OCI-LY1 (cell line): ENCODE measurements at regions not wholly inside any gene's neighbourhood (a gene's known extent, or its start where the extent isn't known, plus 50 kb on each side); places are given as distances from the start of the nearest gene placed in this dataset.

Experiments
- H2AFZ ChIP-seq: fragments of 200-600 bp; sonication (generic), shearing (Covaris generic); 2 replicates; pipeline ENCODE4 v1.6.0; 2014; ENCODE audit warnings: antibody characterized with exemption, mild to moderate bottlenecking, low read length
- H3F3A ChIP-seq: fragments of 200-600 bp; sonication (generic), shearing (Covaris generic); 2 replicates; pipeline ENCODE4 v1.6.0; 2014; ENCODE audit warnings: mild to moderate bottlenecking, antibody characterized with exemption, low read length, moderate library complexity; ENCODE audit not compliant: insufficient read depth
- H3K27ac ChIP-seq: fragments of 200-600 bp; sonication (generic); 2 replicates; pipeline ENCODE4 v1.5.1; 2014; ENCODE audit warnings: low read length, mixed run types, mild to moderate bottlenecking, low read depth; ENCODE audit not compliant: poor library complexity, severe bottlenecking
- H3K27me3 ChIP-seq: fragments of 200-600 bp; sonication (generic); 2 replicates; pipeline ENCODE4 v1.6.0; 2014; ENCODE audit warnings: antibody characterized with exemption, mild to moderate bottlenecking, low read length, moderate library complexity; ENCODE audit not compliant: insufficient read depth
- H3K36me3 ChIP-seq: fragments of 200-600 bp; sonication (generic); 2 replicates; pipeline ENCODE4 v1.6.1; 2014; ENCODE audit warnings: mild to moderate bottlenecking, antibody characterized with exemption, low read length, moderate library complexity, mixed read lengths; ENCODE audit not compliant: insufficient read depth
- H3K4me1 ChIP-seq: fragments of 200-600 bp; sonication (generic); 2 replicates; pipeline ENCODE4 v1.5.1; 2014; ENCODE audit warnings: mild to moderate bottlenecking, low read length, moderate library complexity; ENCODE audit not compliant: insufficient read depth, severe bottlenecking
- H3K4me2 ChIP-seq: fragments of 200-600 bp; sonication (generic), shearing (Covaris generic); 2 replicates; pipeline ENCODE4 v1.6.1; 2014; ENCODE audit warnings: low read length
- H3K4me3 ChIP-seq: fragments of 200-600 bp; sonication (generic); 2 replicates; pipeline ENCODE4 v1.5.1; 2014; ENCODE audit warnings: low read length, low read depth, mild to moderate bottlenecking, mixed read lengths; ENCODE audit not compliant: poor library complexity, severe bottlenecking
- H3K79me2 ChIP-seq: fragments of 200-600 bp; shearing (Covaris generic); 2 replicates; pipeline ENCODE4 v1.6.1; 2016; ENCODE audit warnings: mixed run types, low read length, mixed read lengths; ENCODE audit not compliant: insufficient read depth
- H3K9ac ChIP-seq: fragments of 200-600 bp; sonication (generic), shearing (Covaris generic); 2 replicates; pipeline ENCODE4 v1.6.1; 2014; ENCODE audit warnings: mild to moderate bottlenecking, low read length, mixed read lengths
- H3K9me2 ChIP-seq: fragments of 200-600 bp; sonication (generic), shearing (Covaris generic); 2 replicates; pipeline ENCODE4 v1.6.1; 2014; ENCODE audit warnings: low read depth, mild to moderate bottlenecking, low read length, mixed read lengths
- H3K9me3 ChIP-seq: fragments of 200-600 bp; shearing (Covaris generic); 2 replicates; pipeline ENCODE4 v1.6.1; 2014; ENCODE audit warnings: low read length, mixed read lengths
- H4K20me1 ChIP-seq: fragments of 200-600 bp; sonication (generic), shearing (Covaris generic); 2 replicates; pipeline ENCODE4 v1.6.0; 2016; ENCODE audit warnings: mild to moderate bottlenecking, low read length; ENCODE audit not compliant: insufficient read depth
- CTCF ChIP-seq: fragments of 200-600 bp; sonication (generic), shearing (Covaris generic); IDR thresholded peaks from 2 replicates; pipeline ENCODE4 v1.5.1; 2017; ENCODE audit warnings: mild to moderate bottlenecking, antibody characterized with exemption, low read length, moderate library complexity, mixed read lengths
- EZH2 ChIP-seq: fragments of 200-600 bp; sonication (generic), shearing (Covaris generic); IDR thresholded peaks from 2 replicates; pipeline ENCODE4 v1.8.0; 2017; ENCODE audit warnings: borderline replicate concordance, mixed run types, mild to moderate bottlenecking, antibody characterized with exemption, low read length, moderate library complexity, mixed read lengths

DNA sequence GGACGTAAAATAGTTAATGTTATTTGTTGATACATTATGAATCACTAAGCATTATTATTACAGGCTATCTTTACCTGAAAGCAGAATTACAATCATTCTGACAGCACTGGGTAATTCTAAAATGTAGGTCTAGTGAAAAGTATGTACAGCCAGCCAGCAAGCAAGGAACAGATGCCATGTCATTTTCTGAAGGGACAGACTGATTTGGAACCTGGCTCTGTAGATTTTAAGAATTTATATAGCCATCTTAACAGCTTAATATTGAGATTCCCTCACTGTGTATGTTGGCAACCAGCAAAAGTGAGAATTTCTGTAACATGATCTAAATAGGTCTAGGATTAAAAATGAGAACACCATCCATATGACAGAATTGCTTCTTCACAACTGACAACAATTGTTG, 359.4 kb downstream of the ZIC4 start:
- H3K4me1 ChIP-seq: no peaks in the 10 kb centered on the region
- no peaks in the 10 kb centered on the region for H3K9me3 ChIP-seq
- no peak overlapping the region for H3K9ac ChIP-seq
- no peak overlapping the region for H2AFZ ChIP-seq
- H3K27ac ChIP-seq: no peak overlapping the region
- no peaks in the 10 kb centered on the region for H3K27me3 ChIP-seq
- no peaks in the 10 kb centered on the region for H3K9me2 ChIP-seq
- H4K20me1 ChIP-seq: no peaks in the 10 kb centered on the region
- no peaks in the 10 kb centered on the region for H3K36me3 ChIP-seq
- TF ChIP-seq CTCF: no peak
- TF ChIP-seq EZH2: no peak
- no peaks in the 10 kb centered on the region for H3K79me2 ChIP-seq
- H3K4me2 ChIP-seq: no peak overlapping the region
- H3F3A ChIP-seq: no peaks in the 10 kb centered on the region
- no peak overlapping the region for H3K4me3 ChIP-seq

DNA sequence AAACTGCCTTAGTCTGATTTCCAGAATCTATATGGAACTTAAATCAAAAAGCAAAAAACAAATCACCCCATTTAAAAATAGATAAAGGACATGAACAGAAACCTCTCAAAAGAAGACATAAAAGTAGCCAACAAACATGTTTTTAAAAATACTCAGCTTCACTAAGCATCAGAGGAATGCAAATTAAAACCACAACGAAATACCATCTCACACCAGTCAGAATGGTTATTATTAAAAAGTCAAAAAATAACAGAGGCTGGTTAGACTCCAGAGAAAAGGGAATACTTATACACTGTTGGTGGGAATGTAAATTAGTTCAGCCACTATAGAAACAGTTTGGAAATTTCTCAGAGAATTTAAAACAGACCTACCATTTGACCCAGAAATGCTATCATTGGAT, 367.9 kb downstream of the ZIC4 start:
- H3K36me3 ChIP-seq: no peaks in the 10 kb centered on the region
- no peaks in the 10 kb centered on the region for H3K79me2 ChIP-seq
- no peaks in the 10 kb centered on the region for H3K4me1 ChIP-seq
- H3K27me3 ChIP-seq: no peaks in the 10 kb centered on the region
- TF ChIP-seq CTCF: no peak
- no peak for TF ChIP-seq EZH2
- H3K27ac ChIP-seq: no peak overlapping the region
- no peak overlapping the region for H3K4me2 ChIP-seq
- H3K9me3 ChIP-seq: no peaks in the 10 kb centered on the region; the same call in 1 of the 2 replicates
- no peaks in the 10 kb centered on the region for H3F3A ChIP-seq
- no peak overlapping the region for H3K9ac ChIP-seq
- no peak overlapping the region for H3K4me3 ChIP-seq
- no peaks in the 10 kb centered on the region for H4K20me1 ChIP-seq
- no peaks in the 10 kb centered on the region for H3K9me2 ChIP-seq
- no peak overlapping the region for H2AFZ ChIP-seq

DNA sequence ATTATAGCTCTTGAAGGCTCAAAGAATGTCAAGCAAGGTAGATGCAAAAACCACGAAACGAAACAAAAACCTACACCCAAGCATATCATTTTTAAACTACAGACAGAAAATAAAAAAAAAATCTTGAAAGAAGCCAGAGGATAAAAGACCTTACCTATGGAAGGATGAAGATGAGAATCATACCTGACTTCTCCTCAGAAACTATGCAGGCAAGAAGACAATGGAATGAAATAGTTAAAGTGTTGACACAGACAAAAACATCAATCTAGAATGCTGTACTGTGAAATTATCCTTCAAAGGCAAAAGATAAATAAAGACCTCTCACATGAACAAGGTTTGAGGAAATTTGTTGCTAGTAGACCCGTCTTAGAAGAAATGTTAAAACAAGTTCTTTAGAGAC, 372.0 kb downstream of the ZIC4 start:
- Histone ChIP-seq H3K36me3 (no peaks in the 10 kb centered on the region), H3K27ac (no peak overlapping the region), H3K9me2 (no peaks in the 10 kb centered on the region), H4K20me1 (no peaks in the 10 kb centered on the region), H3K4me1 (no peaks in the 10 kb centered on the region), H3K9me3 (no peaks in the 10 kb centered on the region; the same call in 1 of the 2 replicates), H3K79me2 (no peaks in the 10 kb centered on the region), H3F3A (no peaks in the 10 kb centered on the region), H3K9ac (no peak overlapping the region), H3K4me2 (no peak overlapping the region), H3K4me3 (no peak overlapping the region), H2AFZ (no peak overlapping the region), H3K27me3 (no peaks in the 10 kb centered on the region)
- TF ChIP-seq CTCF: no peak
- TF ChIP-seq EZH2: no peak
